HCT116 (cell line): ENCODE measurements at regions not wholly inside any gene's neighbourhood (a gene's known extent, or its start where the extent isn't known, plus 50 kb on each side); places are given as distances from the start of the nearest gene placed in this dataset.
"Not testable (repeated sequence)": the region's sequence is repeated elsewhere in the genome, so short reads cannot be mapped to it uniquely, and the experiment has no call there.

ENCODE experiments used
- ATAC-seq: fragments of 200-7000 bp; cut with Tn5 transposase; 2 replicates; pipeline ENCODE4 v1.9.1; 2020; ENCODE audit warnings: mild to moderate bottlenecking, moderate library complexity
- BruUV-seq: library from RNA; stranded (reverse); fragments of 400-500 nt; replicated peaks from 2 replicates; lab custom pipeline; 2021; lab: Mats Ljungman, UMichigan
- CTCF ChIA-PET: fragments of 300-600 bp; sonication (Branson Sonifier 250); formaldehyde crosslinking; loops from one replicate; lab custom pipeline; 2021; ENCODE audit warnings: antibody characterized with exemption; lab: Charles Lee
- POLR2A ChIA-PET: fragments of 300-600, 350-600 bp; sonication (Branson Sonifier 250); formaldehyde crosslinking; loops from one replicate; lab custom pipeline; 2021; ENCODE audit warnings: antibody characterized with exemption; lab: Charles Lee
- RAD21 ChIA-PET, 2 experiments: fragments of 300-600 bp; sonication (Branson Sonifier 250); formaldehyde crosslinking; loops; one replicate each; lab custom pipeline; 2023; ENCODE audit warnings: low total read pairs in 2 of 2; ENCODE audit not compliant: uncharacterized antibody in 2 of 2, unreplicated experiment in 2 of 2, low non-redundant PET in 1 of 2; lab: Charles Lee
- DNase-seq: peaks from one replicate; pipeline ENCODE4 v3.0.0-alpha.2; 2010; ENCODE audit warnings: low read depth, low spot score
- H2AFZ ChIP-seq: fragments of 200-600 bp; shearing (Covaris generic), sonication (generic); 2 replicates; pipeline ENCODE4 v1.6.1; 2017; ENCODE audit warnings: low read depth, mixed run types, mixed read lengths, antibody characterized with exemption, low read length; ENCODE audit not compliant: poor library complexity, severe bottlenecking
- H3K27ac ChIP-seq: 2 replicates; pipeline ENCODE4 v1.5.1; 2012; ENCODE audit warnings: low read depth, low read length
- H3K27me3 ChIP-seq: fragments of 200-600 bp; sonication (generic); 2 replicates; pipeline ENCODE4 v1.6.1; 2016; ENCODE audit warnings: mixed run types, low read length, mixed read lengths; ENCODE audit not compliant: insufficient read depth
- H3K36me3 ChIP-seq, 2 experiments: fragments of 200-500 bp in 1 of 2; fragments of 200-600 bp in 1 of 2; sonication (Bioruptor generic) in 1 of 2; sonication (generic) in 1 of 2; 2 replicates each; pipeline versions ENCODE4 v1.5.1 to v1.6.1; 2014 to 2016; ENCODE audit warnings: low read length in 2 of 2, inconsistent platforms in 1 of 2, mixed read lengths in 1 of 2, mixed run types in 1 of 2; ENCODE audit not compliant: insufficient read depth in 2 of 2, control insufficient read depth in 1 of 2
- H3K4me1 ChIP-seq, 2 experiments: fragments of 200-600 bp in 1 of 2; sonication (generic) in 1 of 2; 2 replicates each; pipeline versions ENCODE4 v1.5.1 to v1.6.1; 2012 to 2017; ENCODE audit warnings: low read length in 2 of 2, inconsistent platforms in 1 of 2, mild to moderate bottlenecking in 1 of 2, mixed read lengths in 1 of 2, mixed run types in 1 of 2, moderate library complexity in 1 of 2; ENCODE audit not compliant: insufficient read depth in 2 of 2, control insufficient read depth in 1 of 2
- H3K4me2 ChIP-seq: fragments of 200-600 bp; sonication (generic); 2 replicates; pipeline ENCODE4 v1.6.1; 2017; ENCODE audit warnings: mixed run types, low read length, mixed read lengths
- H3K4me3 ChIP-seq, 2 experiments: fragments of 200-600 bp in 1 of 2; sonication (generic) in 1 of 2; replicated peaks in 1 of 2; 2 replicates each; pipeline ENCODE4 v1.5.1; 2011 to 2016; ENCODE audit warnings: low read length in 2 of 2, control low read depth in 1 of 2, low read depth in 1 of 2, mild to moderate bottlenecking in 1 of 2, mixed read lengths in 1 of 2, mixed run types in 1 of 2
- H3K79me2 ChIP-seq: fragments of 200-600 bp; sonication (generic); 2 replicates; pipeline ENCODE4 v1.6.1; 2017; ENCODE audit warnings: mild to moderate bottlenecking, mixed run types, low read length, moderate library complexity, mixed read lengths; ENCODE audit not compliant: insufficient read depth
- H3K9ac ChIP-seq: fragments of 200-600 bp; sonication (generic); 2 replicates; pipeline ENCODE4 v1.6.1; 2016; ENCODE audit warnings: low read length, mixed read lengths
- H3K9me2 ChIP-seq: fragments of 200-600 bp; sonication (generic), shearing (Covaris generic); 2 replicates; pipeline ENCODE4 v1.6.1; 2017; ENCODE audit warnings: mixed run types, mild to moderate bottlenecking, moderate library complexity; ENCODE audit not compliant: insufficient read depth
- H3K9me3 ChIP-seq, 2 experiments: fragments of 200-500 bp in 1 of 2; fragments of 200-600 bp in 1 of 2; sonication (Bioruptor generic) in 1 of 2; sonication (generic) in 1 of 2; 2 replicates each; pipeline ENCODE4 v1.6.1; 2014 to 2017; ENCODE audit warnings: low read length in 2 of 2, mixed read lengths in 2 of 2, inconsistent platforms in 1 of 2, low read depth in 1 of 2, mild to moderate bottlenecking in 1 of 2, mixed run types in 1 of 2, moderate library complexity in 1 of 2; ENCODE audit not compliant: control insufficient read depth in 1 of 2, insufficient read depth in 1 of 2
- H4K20me1 ChIP-seq: fragments of 200-600 bp; sonication (generic), shearing (Covaris generic); 2 replicates; pipeline ENCODE4 v1.6.1; 2017; ENCODE audit warnings: mixed run types, mild to moderate bottlenecking, moderate library complexity; ENCODE audit not compliant: insufficient read depth
- ATF3 ChIP-seq: IDR thresholded peaks from 2 replicates; pipeline ENCODE4 v1.6.1; 2012
- CBX3 ChIP-seq: IDR thresholded peaks from 2 replicates; pipeline ENCODE4 v1.6.1; 2012; ENCODE audit warnings: low read depth
- EGR1 ChIP-seq: IDR thresholded peaks from 2 replicates; pipeline ENCODE4 v1.6.1; 2012; ENCODE audit warnings: low read depth
- ELF1 ChIP-seq: IDR thresholded peaks from 2 replicates; pipeline ENCODE4 v1.6.1; 2012; ENCODE audit warnings: low read depth, borderline replicate concordance
- MAX ChIP-seq: IDR thresholded peaks from 2 replicates; pipeline ENCODE4 v1.6.1; 2012
- POLR2A ChIP-seq: IDR thresholded peaks from 2 replicates; pipeline ENCODE4 v1.7.0; 2011; ENCODE audit warnings: borderline replicate concordance; ENCODE audit not compliant: insufficient read depth, insufficient read length; ENCODE audit errors: extremely low read depth
- POLR2AphosphoS5 ChIP-seq: IDR thresholded peaks from 2 replicates; pipeline ENCODE4 v1.6.1; 2011; ENCODE audit warnings: mild to moderate bottlenecking, low read depth, low read length, moderate library complexity
- REST ChIP-seq: IDR thresholded peaks from 2 replicates; pipeline ENCODE4 v1.6.1; 2012; ENCODE audit warnings: low read depth
- YY1 ChIP-seq: IDR thresholded peaks from 2 replicates; pipeline ENCODE4 v1.6.1; 2011; ENCODE audit warnings: low read length, low read depth, moderate library complexity, mild to moderate bottlenecking; ENCODE audit not compliant: insufficient replicate concordance; ENCODE audit errors: extremely low read depth
- ZFX ChIP-seq: fragments of 450-650 bp; IDR thresholded peaks from 2 replicates; pipeline ENCODE4 v1.6.1; 2017
- ZNF274 ChIP-seq: fragments of 200-500 bp; sonication (Bioruptor generic); IDR thresholded peaks from 2 replicates; pipeline ENCODE4 v1.6.1; 2014; ENCODE audit warnings: mild to moderate bottlenecking, low read depth, low read length, inconsistent platforms
- intact Hi-C: fragments of 100-400 bp; cut with micrococcal nuclease; formaldehyde crosslinking; loops from 2 replicates; pipeline ENCODE4 v1.10.0; 2022

- ATAC-seq (no peak), DNase-seq (no peak)
- Histone ChIP-seq H3K4me1 (no peaks in the 10 kb centered on the region), H2AFZ (no peak overlapping the region), H3K27me3 (no peaks in the 10 kb centered on the region), H3K4me3 (no peak overlapping the region), H3K4me2 (no peak overlapping the region), H4K20me1 (no peaks in the 10 kb centered on the region), H3K9me2 (no peaks in the 10 kb centered on the region), H3K36me3 (no peaks in the 10 kb centered on the region), H3K9me3 (no peaks in the 10 kb centered on the region), H3K27ac (no peak overlapping the region), H3K79me2 (no peaks in the 10 kb centered on the region), H3K9ac (no peak overlapping the region)
- RAD21 ChIA-PET: no interaction called here
- BruUV-seq: no TSS peak
- POLR2A ChIA-PET: no interaction called here
- CTCF ChIA-PET: no interaction called here
- intact Hi-C loops: no loop called here
- no peak for TF ChIP-seq MAX
Measured at GRCh38 chr2:63738019-63738418, 103.7 kb upstream of the UGP2 start.

- ATAC-seq, H3K79me2 ChIP-seq, H3K9me2 ChIP-seq, H3K36me3 ChIP-seq, H3K27me3 ChIP-seq, CTCF ChIA-PET, H3K4me3 ChIP-seq, H4K20me1 ChIP-seq, H2AFZ ChIP-seq, intact Hi-C loops, POLR2A ChIA-PET, H3K27ac ChIP-seq, H3K4me1 ChIP-seq, BruUV-seq, H3K9ac ChIP-seq, H3K4me2 ChIP-seq, H3K9me3 ChIP-seq, DNase-seq, RAD21 ChIA-PET: not testable (repeated sequence)
Measured at GRCh38 chr2:63739180-63739579, 102.5 kb upstream of the UGP2 start.

- ChIA-PET POLR2A (no interaction called here), CTCF (no interaction called here), RAD21 (no interaction called here)
- Histone ChIP-seq H3K4me2 (no peak overlapping the region), H3K4me3 (no peak overlapping the region), H3K27me3 (no peaks in the 10 kb centered on the region), H3K79me2 (no peaks in the 10 kb centered on the region), H3K4me1 (no peaks in the 10 kb centered on the region), H4K20me1 (no peaks in the 10 kb centered on the region), H3K9ac (no peak overlapping the region), H3K9me3 (no peaks in the 10 kb centered on the region), H3K27ac (no peak overlapping the region), H3K9me2 (no peaks in the 10 kb centered on the region), H3K36me3 (no peaks in the 10 kb centered on the region), H2AFZ (no peak overlapping the region)
- BruUV-seq: no TSS peak
- no peak for ATAC-seq
- intact Hi-C loops: no loop called here
- no peak for DNase-seq
- no peak for TF ChIP-seq ZFX
- no peak for TF ChIP-seq ATF3
- TF ChIP-seq REST: no peak
- no peak for TF ChIP-seq POLR2A
- no peak for TF ChIP-seq ELF1
- TF ChIP-seq EGR1: no peak
- no peak for TF ChIP-seq ZNF274
- no peak for TF ChIP-seq MAX
- TF ChIP-seq YY1: no peak
- TF ChIP-seq CBX3: no peak
- TF ChIP-seq POLR2AphosphoS5: no peak
Measured at GRCh38 chr2:63740020-63740419, 101.7 kb upstream of the UGP2 start.
